GM21360 (cell line): ENCODE measurements at regions not wholly inside any gene's neighbourhood (a gene's known extent, or its start where the extent isn't known, plus 50 kb on each side); places are given as distances from the start of the nearest gene placed in this dataset.
"Not testable (repeated sequence)": the region's sequence is repeated elsewhere in the genome, so short reads cannot be mapped to it uniquely, and the experiment has no call there.

Experiments
- ATAC-seq: cut with Tn5 transposase; IDR thresholded peaks from one replicate; pipeline ENCODE4 v1.9.1; 2021; ENCODE audit warnings: mild to moderate bottlenecking, moderate library complexity; ENCODE audit not compliant: unreplicated experiment

DNA sequence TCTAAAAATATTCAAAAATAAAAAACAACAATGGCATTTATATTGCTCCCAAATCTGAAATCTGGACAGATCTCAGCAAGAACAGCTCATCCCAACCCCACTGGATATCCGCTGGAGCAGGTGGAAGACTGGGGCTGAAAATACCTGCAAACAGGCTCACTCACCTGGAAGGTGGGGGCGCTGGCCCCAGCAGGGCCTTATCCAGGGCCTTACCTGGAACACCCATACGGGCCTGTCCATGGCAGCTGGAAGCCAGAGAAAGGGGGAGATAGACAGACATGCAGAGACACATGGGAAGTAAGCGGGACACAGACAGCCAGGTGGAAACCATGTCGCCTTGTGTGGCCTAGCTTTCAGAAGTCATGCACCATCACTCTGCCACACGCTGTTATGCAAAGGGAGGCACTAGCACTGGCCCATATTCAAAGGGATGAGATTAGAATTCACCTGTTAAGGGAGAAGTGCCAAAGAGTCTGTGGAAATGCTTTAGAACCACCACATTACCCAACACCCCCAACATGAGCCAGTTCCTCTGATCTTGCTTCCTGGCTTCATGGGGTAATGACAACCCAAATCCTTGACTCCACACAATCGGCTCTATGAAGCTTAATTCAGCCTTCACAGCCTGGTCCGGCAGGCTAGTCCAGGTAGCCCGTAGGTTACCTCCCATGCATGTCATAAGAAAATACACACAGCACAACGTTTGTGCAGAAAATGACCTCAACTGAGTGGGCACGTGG is 99.0 kb upstream of the CDYL start:
- no peak for ATAC-seq

- ATAC-seq: no peak
These were observed 100.2 kb upstream of the CDYL start for GRCh38 chr6:4676016-4676415.

GRCh38 chr6:4675121-4675520 is 101.1 kb upstream of the CDYL start:
- no peak for ATAC-seq

GRCh38 chr6:4673861-4674260 is 102.3 kb upstream of the CDYL start:
- no peak for ATAC-seq

GRCh38 chr6:4672772-4673171 is 103.4 kb upstream of the CDYL start:
- ATAC-seq: no peak

- no peak for ATAC-seq
These were observed 104.6 kb upstream of the CDYL start for GRCh38 chr6:4671587-4672115.

- no peak for ATAC-seq
These were observed 105.3 kb upstream of the CDYL start for GRCh38 chr6:4670824-4671409.

- no peak for ATAC-seq
These were observed 105.9 kb upstream of the CDYL start for GRCh38 chr6:4670290-4670689.

GRCh38 chr6:4668271-4669179 is 107.7 kb upstream of the CDYL start:
- no peak for ATAC-seq

DNA sequence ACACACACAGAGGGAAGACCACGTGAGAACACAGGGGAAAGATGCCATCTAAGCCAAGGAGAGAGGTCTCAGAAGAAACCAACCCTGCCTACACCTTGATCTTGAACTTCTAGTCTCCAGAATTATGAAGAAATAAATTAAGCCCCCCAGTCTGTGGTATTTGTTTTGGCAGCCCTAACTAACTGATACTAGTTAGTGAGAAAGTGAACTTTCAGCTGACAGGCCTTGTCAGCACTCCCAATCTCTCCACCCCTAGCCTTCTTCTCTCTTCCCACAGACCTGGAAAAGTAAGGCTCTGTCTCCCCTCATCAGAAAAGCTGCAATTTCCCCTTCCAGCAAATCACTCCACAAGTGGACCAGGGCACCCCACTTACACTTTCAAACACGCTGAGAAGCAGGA is 108.6 kb upstream of the CDYL start:
- no peak for ATAC-seq

- no peak for ATAC-seq
These were observed 109.2 kb upstream of the CDYL start for GRCh38 chr6:4666886-4667513.

- no peak for ATAC-seq
These were observed 110.5 kb upstream of the CDYL start for GRCh38 chr6:4665489-4666417.

DNA sequence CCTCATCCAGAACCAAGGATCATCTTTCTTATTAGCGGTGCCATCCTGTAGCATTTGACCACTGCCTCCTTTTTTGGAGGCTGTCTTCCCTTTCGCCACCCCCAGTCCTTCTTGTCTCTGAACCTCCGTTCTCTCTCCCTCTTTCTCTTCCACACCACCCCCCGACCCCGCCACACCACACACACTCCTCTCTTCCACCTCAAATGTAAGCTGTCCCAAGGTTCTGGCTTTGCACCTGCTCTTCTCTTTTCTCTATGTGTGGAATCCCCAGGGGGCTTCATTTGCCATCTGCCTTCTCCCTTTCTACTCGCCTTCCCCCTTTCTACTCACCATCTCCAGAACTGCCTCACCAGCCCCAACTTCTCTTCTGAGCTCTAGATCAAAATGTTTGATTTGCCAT is 111.3 kb upstream of the CDYL start:
- no peak for ATAC-seq

GRCh38 chr6:4664117-4664626 is 112.0 kb upstream of the CDYL start:
- ATAC-seq: no peak

DNA sequence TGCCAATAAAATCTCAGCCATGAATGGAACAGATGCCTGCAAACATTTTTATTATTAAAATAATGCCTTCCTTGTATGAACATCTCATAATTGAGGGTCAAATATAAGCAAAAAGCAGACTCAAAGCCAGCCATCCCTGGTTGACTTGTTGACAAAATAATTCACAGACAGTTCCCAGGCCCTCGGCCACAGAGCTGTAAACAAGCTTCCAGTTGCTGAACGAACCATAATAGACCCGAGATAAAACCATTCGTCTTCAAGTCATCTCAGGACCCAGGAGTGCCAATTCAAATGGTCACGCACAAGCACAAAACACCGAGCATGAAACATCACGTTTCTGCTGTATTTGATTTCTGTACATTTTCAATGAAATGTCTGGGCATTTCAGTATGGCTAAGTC is 113.3 kb upstream of the CDYL start:
- no peak for ATAC-seq

- no peak for ATAC-seq
These were observed 114.8 kb upstream of the CDYL start for GRCh38 chr6:4661391-4661790.

- ATAC-seq: no peak
These were observed 115.6 kb upstream of the CDYL start for GRCh38 chr6:4660377-4661321.

- ATAC-seq: not testable (repeated sequence)
These were observed 116.5 kb upstream of the CDYL start for GRCh38 chr6:4659719-4660118.

- no peak for ATAC-seq
These were observed 117.7 kb upstream of the CDYL start for GRCh38 chr6:4658486-4658885.
